COLO668 (cell line): ENCODE measurements at regions not wholly inside any gene's neighbourhood (a gene's known extent, or its start where the extent isn't known, plus 50 kb on each side); places are given as distances from the start of the nearest gene placed in this dataset.

Source experiments
- DNase-seq: peaks from one replicate; lab custom pipeline; 2025; ENCODE audit not compliant: unreplicated experiment; lab: John Stamatoyannopoulos, UW

- no peak for DNase-seq
Observed at GRCh38 chr15:62953021-62953420, 89.5 kb upstream of the TPM1 start.

- DNase-seq = no peak
Observed at GRCh38 chr15:62953496-62954045, 89.0 kb upstream of the TPM1 start.

- DNase-seq = no peak
Observed at GRCh38 chr15:62957130-62957529, 85.4 kb upstream of the TPM1 start.

- no peak for DNase-seq
Observed at GRCh38 chr15:62958528-62959363, 83.8 kb upstream of the TPM1 start.

GRCh38 chr15:62961134-62961533 lies 81.4 kb upstream of the TPM1 start:
- no peak for DNase-seq

GRCh38 chr15:62962101-62962995 lies 80.2 kb upstream of the TPM1 start:
- DNase-seq = no peak

- no peak for DNase-seq
Observed at GRCh38 chr15:62964251-62964650, 78.3 kb upstream of the TPM1 start.

- DNase-seq = no peak
Observed at GRCh38 chr15:62966294-62967078, 76.1 kb upstream of the TPM1 start.

- DNase-seq = no peak
Observed at GRCh38 chr15:62968699-62969098, 73.8 kb upstream of the TPM1 start.

GRCh38 chr15:62969442-62970089 lies 73.0 kb upstream of the TPM1 start:
- no peak for DNase-seq

GRCh38 chr15:62972814-62973213 lies 69.7 kb upstream of the TPM1 start:
- DNase-seq = no peak

- no peak for DNase-seq
Observed at GRCh38 chr15:62975515-62975914, 67.0 kb upstream of the TPM1 start.

GRCh38 chr15:62976301-62976881 lies 66.2 kb upstream of the TPM1 start:
- no peak for DNase-seq

GRCh38 chr15:62977952-62978811 lies 64.4 kb upstream of the TPM1 start:
- no peak for DNase-seq

- DNase-seq = no peak
Observed at GRCh38 chr15:62979252-62979651, 63.3 kb upstream of the TPM1 start.

GRCh38 chr15:62981071-62981470 lies 61.5 kb upstream of the TPM1 start:
- DNase-seq = no peak

GRCh38 chr15:62983956-62984355 lies 58.6 kb upstream of the TPM1 start:
- no peak for DNase-seq

- no peak for DNase-seq
Observed at GRCh38 chr15:62985768-62986167, 56.8 kb upstream of the TPM1 start.

GRCh38 chr15:62986948-62987347 lies 55.6 kb upstream of the TPM1 start:
- no peak for DNase-seq
